ENCODE measurements at regions not wholly inside any gene's neighbourhood (a gene's known extent, or its start where the extent isn't known, plus 50 kb on each side); places are given as distances from the start of the nearest gene placed in this dataset.

DNA sequence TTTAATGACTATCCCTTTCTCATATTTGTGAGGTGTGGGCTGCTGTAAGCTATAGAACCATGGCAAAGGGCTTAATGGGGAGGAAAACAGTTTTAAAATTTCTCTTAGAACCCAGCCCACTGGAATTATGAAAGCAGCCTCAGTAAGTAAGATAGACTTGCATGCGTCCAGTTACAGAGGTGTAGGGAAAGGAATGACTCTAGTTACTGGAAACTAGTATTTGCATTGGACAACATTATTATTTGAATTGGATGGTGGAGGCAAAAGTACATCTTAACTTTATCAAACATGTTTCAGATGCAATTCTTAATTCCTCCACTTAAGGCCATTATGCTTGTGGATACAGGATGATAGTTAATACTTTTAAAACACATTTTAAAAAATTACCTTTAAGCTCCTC lies 292.9 kb downstream of the SPRY2 start:
- ATAC-seq (ENCODE audit: low FRiP score) (no peak), DNase-seq (ENCODE audit: low spot score) (no peak)
- no peak for TF ChIP-seq CTCF (IDR thresholded peaks at IDR 0.05)

DNA sequence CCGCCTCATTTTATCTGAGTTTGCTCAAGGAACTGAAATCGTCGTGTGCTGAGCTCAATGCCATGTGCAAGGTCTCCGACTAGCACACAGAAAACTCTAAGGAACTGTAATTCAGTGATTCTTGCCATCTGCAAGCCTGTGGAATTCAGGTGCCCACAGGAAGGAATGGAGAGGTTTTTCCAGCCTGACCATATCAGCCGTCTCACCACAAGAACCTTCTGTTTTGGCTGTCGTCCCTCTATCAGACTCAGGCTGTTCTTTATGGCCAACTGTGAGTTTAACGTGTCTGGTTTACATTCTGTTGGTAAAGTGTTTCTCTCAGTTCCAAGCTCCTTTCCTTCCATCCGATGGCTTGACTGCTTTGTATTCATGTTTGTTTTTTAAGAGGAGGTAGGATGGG lies 293.5 kb downstream of the SPRY2 start:
- no peak for TF ChIP-seq CTCF (IDR thresholded peaks at IDR 0.05)
- no peak for ATAC-seq (ENCODE audit: low FRiP score)
- no peak for DNase-seq (ENCODE audit: low spot score)

DNA sequence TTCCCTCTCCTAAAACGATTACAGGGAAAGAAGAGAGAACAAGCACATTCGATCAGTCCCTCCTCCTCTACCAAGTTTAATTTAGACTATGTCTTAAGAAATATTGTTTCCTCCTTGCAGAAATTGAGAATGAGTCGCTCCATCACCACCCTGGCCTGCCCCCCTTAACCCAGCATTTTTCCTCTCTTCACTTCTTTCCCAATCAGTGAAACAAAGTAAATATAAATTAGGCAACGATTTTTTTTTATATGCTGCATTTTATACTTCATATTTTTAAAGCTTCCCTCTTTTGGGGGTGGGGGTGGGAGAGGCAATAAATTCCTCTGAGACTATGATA lies 300.0 kb downstream of the SPRY2 start:
- DNase-seq (ENCODE audit: low spot score) = no peak
- peak; percentile 86 for ATAC-seq (ENCODE audit: low FRiP score)
- no peak for TF ChIP-seq CTCF (IDR thresholded peaks at IDR 0.05)

- peak; percentile 97 for ATAC-seq (ENCODE audit: low FRiP score)
- no peak for TF ChIP-seq CTCF (IDR thresholded peaks at IDR 0.05)
- DNase-seq (ENCODE audit: low spot score) = no peak
Observed at GRCh38 chr13:80040196-80040980, 300.5 kb downstream of the SPRY2 start.

GRCh38 chr13:80039000-80039399 lies 301.9 kb downstream of the SPRY2 start:
- TF ChIP-seq CTCF (IDR thresholded peaks at IDR 0.05) = no peak
- DNase-seq (ENCODE audit: low spot score) = no peak
- ATAC-seq (ENCODE audit: low FRiP score) = no peak

GRCh38 chr13:80038371-80038770 lies 302.6 kb downstream of the SPRY2 start:
- DNase-seq (ENCODE audit: low spot score) = no peak
- TF ChIP-seq CTCF (IDR thresholded peaks at IDR 0.05) = no peak
- ATAC-seq (ENCODE audit: low FRiP score) = no peak

- no peak for TF ChIP-seq CTCF (IDR thresholded peaks at IDR 0.05)
- DNase-seq (ENCODE audit: low spot score) (no peak), ATAC-seq (ENCODE audit: low FRiP score) (no peak)
Observed at GRCh38 chr13:80037505-80037888, 303.4 kb downstream of the SPRY2 start.

All from omental fat pad (tissue), 3 donors.